Upper lobe of left lung (tissue), 4 donors: ENCODE measurements at regions not wholly inside any gene's neighbourhood (a gene's known extent, or its start where the extent isn't known, plus 50 kb on each side); places are given as distances from the start of the nearest gene placed in this dataset.

ENCODE experiments used
- POLR2A ChIP-seq, 4 donors: fragments of 450-650 bp; IDR thresholded peaks; one replicate each; pipeline ENCODE4 v1.5.1; 2016 to 2017; ENCODE audit warnings: antibody characterized with exemption in 4 of 4, mild to moderate bottlenecking in 2 of 4
- TF ChIP-seq, protein P1 (sequence below), 6 experiments: fragments of 450-650 bp in 4 of 6; fragments of 200-600 bp in 2 of 6; sonication (generic) in 2 of 6; IDR thresholded peaks; one replicate each; pipeline ENCODE4 v1.5.1; 2016 to 2019; ENCODE audit warnings: antibody characterized with exemption in 6 of 6

DNA sequence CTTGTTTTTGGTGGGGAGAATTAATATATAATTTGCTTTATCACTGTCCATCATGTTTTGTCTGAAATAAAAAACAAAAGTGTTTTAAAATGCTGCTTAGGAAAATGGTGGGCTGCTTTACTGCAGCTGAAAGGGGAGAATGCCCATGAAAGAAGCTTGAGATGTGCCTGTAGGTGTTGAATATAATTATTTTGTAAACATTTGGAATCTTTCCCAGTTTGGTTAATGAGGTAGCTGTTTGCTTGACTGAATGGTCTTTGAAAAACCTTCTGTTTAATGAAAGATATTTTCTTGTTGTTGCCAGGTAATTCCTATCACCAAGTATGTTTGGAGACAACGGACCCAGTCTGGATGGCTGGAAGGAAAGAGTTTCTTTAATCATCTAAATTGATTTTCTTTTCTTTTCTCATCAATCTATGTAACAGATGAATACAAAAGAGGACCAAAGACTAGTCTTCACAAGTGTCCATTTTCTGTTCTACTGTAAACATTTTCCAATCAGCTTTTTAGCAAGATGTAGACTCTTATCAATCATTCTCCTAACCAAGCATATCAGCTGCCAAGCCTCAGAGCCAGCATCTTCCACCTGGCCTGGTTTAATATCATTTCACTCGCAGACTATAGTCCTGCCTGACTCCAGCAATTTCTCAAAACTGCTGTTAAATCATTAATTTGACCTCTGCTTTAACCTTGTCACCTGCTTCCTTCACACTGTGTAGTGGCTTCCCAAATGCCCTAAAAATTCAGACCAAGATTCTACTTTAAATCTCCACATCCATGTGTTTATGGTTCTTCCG lies 441.2 kb upstream of the CHD1 start:
- no peak for TF ChIP-seq POLR2A (IDR thresholded peaks at IDR 0.05)
- TF ChIP-seq, protein P1, sequence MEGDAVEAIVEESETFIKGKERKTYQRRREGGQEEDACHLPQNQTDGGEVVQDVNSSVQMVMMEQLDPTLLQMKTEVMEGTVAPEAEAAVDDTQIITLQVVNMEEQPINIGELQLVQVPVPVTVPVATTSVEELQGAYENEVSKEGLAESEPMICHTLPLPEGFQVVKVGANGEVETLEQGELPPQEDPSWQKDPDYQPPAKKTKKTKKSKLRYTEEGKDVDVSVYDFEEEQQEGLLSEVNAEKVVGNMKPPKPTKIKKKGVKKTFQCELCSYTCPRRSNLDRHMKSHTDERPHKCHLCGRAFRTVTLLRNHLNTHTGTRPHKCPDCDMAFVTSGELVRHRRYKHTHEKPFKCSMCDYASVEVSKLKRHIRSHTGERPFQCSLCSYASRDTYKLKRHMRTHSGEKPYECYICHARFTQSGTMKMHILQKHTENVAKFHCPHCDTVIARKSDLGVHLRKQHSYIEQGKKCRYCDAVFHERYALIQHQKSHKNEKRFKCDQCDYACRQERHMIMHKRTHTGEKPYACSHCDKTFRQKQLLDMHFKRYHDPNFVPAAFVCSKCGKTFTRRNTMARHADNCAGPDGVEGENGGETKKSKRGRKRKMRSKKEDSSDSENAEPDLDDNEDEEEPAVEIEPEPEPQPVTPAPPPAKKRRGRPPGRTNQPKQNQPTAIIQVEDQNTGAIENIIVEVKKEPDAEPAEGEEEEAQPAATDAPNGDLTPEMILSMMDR (IDR thresholded peaks at IDR 0.05) = no peak
